ENCODE measurements at regions not wholly inside any gene's neighbourhood (a gene's known extent, or its start where the extent isn't known, plus 50 kb on each side); places are given as distances from the start of the nearest gene placed in this dataset.

- TF ChIP-seq CTCF (IDR thresholded peaks at IDR 0.05; ENCODE audit: insufficient read depth, low read length) = no peak
- TF ChIP-seq, protein P1, sequence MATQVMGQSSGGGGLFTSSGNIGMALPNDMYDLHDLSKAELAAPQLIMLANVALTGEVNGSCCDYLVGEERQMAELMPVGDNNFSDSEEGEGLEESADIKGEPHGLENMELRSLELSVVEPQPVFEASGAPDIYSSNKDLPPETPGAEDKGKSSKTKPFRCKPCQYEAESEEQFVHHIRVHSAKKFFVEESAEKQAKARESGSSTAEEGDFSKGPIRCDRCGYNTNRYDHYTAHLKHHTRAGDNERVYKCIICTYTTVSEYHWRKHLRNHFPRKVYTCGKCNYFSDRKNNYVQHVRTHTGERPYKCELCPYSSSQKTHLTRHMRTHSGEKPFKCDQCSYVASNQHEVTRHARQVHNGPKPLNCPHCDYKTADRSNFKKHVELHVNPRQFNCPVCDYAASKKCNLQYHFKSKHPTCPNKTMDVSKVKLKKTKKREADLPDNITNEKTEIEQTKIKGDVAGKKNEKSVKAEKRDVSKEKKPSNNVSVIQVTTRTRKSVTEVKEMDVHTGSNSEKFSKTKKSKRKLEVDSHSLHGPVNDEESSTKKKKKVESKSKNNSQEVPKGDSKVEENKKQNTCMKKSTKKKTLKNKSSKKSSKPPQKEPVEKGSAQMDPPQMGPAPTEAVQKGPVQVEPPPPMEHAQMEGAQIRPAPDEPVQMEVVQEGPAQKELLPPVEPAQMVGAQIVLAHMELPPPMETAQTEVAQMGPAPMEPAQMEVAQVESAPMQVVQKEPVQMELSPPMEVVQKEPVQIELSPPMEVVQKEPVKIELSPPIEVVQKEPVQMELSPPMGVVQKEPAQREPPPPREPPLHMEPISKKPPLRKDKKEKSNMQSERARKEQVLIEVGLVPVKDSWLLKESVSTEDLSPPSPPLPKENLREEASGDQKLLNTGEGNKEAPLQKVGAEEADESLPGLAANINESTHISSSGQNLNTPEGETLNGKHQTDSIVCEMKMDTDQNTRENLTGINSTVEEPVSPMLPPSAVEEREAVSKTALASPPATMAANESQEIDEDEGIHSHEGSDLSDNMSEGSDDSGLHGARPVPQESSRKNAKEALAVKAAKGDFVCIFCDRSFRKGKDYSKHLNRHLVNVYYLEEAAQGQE (IDR thresholded peaks at IDR 0.05; ENCODE audit: insufficient replicate concordance, low read depth) = no peak
- no peak for TF ChIP-seq POLR2AphosphoS5 (IDR thresholded peaks at IDR 0.05; ENCODE audit: low read depth)
- TF ChIP-seq SPI1 (IDR thresholded peaks at IDR 0.05; ENCODE audit: borderline replicate concordance, low read depth) = no peak
- TF ChIP-seq GABPA (IDR thresholded peaks at IDR 0.05; ENCODE audit: low read depth) = no peak
- Histone ChIP-seq H3K27ac (replicated peaks) (no peak overlapping the region), H3K27me3 (ENCODE audit: insufficient read depth, poor library complexity, severe bottlenecking) (no peaks in the 10 kb centered on the region), H3K4me3 (replicated peaks; ENCODE audit: insufficient read depth, low read length) (no peak overlapping the region)
- no peak for DNase-seq (ENCODE audit: low read depth in 1 of 2, low spot score in 1 of 2)
Observed at GRCh38 chr3:147645761-147646160, 236.6 kb downstream of the ZIC1 start.

GRCh38 chr3:147649475-147649874, 240.3 kb downstream of the ZIC1 start:
- Histone ChIP-seq H3K4me3 (replicated peaks; ENCODE audit: insufficient read depth, low read length) (no peak overlapping the region), H3K27ac (replicated peaks) (no peak overlapping the region), H3K27me3 (ENCODE audit: insufficient read depth, poor library complexity, severe bottlenecking) (no peaks in the 10 kb centered on the region)
- TF ChIP-seq SPI1 (IDR thresholded peaks at IDR 0.05; ENCODE audit: borderline replicate concordance, low read depth) = no peak
- TF ChIP-seq GABPA (IDR thresholded peaks at IDR 0.05; ENCODE audit: low read depth) = no peak
- TF ChIP-seq CTCF (IDR thresholded peaks at IDR 0.05; ENCODE audit: insufficient read depth, low read length) = no peak
- TF ChIP-seq, protein P1 (IDR thresholded peaks at IDR 0.05; ENCODE audit: insufficient replicate concordance, low read depth) = no peak
- no peak for TF ChIP-seq POLR2AphosphoS5 (IDR thresholded peaks at IDR 0.05; ENCODE audit: low read depth)
- DNase-seq (ENCODE audit: low read depth in 1 of 2, low spot score in 1 of 2) = no peak

DNA sequence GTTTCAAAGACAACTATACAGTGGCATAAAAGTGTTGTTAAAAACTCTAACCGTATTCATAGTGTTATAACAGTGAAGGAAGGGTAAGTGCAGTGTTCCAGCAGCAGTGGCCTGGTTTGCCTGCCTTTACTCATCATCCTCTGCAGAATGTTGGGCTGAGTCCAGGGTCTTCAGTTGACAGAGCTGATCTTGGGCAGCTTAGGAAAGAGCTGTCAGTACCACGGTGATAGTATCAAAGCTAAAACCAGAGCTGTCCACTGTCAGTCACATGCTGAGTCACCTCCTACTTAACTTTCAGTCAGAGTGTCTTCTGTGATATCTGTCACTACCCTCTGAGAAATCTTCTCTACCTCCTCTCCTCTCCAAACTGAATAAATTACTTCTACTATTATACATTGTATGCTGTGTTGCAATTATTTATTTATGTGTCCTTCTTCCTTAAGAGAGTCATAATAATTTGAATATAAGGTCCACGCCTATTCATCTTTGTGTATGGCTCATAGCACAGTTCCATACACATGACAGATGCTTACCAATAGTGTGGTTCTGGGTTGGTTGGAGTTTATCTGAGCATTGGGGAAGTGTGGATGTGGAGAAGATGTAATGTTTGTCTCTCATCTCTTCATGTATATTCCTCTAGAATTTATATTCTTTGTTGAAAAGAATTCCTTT, 242.1 kb downstream of the ZIC1 start:
- Histone ChIP-seq H3K4me3 (replicated peaks; ENCODE audit: insufficient read depth, low read length) (no peak overlapping the region), H3K27me3 (ENCODE audit: insufficient read depth, poor library complexity, severe bottlenecking) (no peaks in the 10 kb centered on the region), H3K27ac (replicated peaks) (no peak overlapping the region)
- TF ChIP-seq, protein P1 (IDR thresholded peaks at IDR 0.05; ENCODE audit: insufficient replicate concordance, low read depth) = no peak
- TF ChIP-seq SPI1 (IDR thresholded peaks at IDR 0.05; ENCODE audit: borderline replicate concordance, low read depth) (no peak), CTCF (IDR thresholded peaks at IDR 0.05; ENCODE audit: insufficient read depth, low read length) (no peak), GABPA (IDR thresholded peaks at IDR 0.05; ENCODE audit: low read depth) (no peak), POLR2AphosphoS5 (IDR thresholded peaks at IDR 0.05; ENCODE audit: low read depth) (no peak)
- DNase-seq (ENCODE audit: low read depth in 1 of 2, low spot score in 1 of 2) = no peak

All from HL-60 (cell line).